ENCODE measurements at regions not wholly inside any gene's neighbourhood (a gene's known extent, or its start where the extent isn't known, plus 50 kb on each side); places are given as distances from the start of the nearest gene placed in this dataset.
"Not testable (repeated sequence)": the region's sequence is repeated elsewhere in the genome, so short reads cannot be mapped to it uniquely, and the experiment has no call there.

DNA sequence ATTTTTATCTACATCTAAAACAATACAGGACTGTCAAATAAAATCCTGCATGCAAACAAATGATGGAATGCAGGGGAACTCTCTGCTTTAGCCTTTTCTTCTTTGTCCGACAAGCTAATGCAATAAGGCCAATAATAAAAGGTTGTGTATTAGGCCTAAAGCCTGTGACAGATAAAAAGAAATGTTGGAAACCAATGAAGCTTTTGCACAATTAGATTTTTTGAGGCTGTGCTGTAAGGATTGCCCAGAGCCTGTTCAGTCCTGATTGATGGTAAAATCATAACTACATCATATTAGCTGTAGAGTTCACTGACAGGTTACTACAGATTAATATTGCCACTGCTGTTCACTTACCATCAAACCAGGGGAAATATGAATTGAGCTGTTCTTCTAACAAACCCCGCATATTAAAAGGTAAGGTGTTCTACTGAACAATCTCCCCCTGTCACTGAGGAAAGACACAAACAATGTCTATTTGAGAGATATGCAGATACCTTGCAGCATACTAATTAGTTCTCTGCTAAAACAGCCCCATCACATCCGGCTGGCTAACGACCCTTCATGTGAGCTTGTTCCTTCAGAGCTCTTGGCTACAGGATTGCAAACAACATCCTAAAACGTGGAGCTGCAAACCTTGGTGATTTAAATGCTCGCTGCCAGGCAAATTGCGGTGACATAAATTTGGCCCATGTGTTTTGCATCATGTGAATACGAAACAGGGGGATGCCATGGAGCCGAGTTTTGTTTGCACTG is 305.4 kb downstream of the MTX2 start:
- in situ Hi-C loops (cut with HindIII; ENCODE audit: low pct_ligation_motif_present, low pct_unique_long_range_greater_than_20kb, low sequenced_read_pairs): no loop called here
- DNase-seq: no peak

DNA sequence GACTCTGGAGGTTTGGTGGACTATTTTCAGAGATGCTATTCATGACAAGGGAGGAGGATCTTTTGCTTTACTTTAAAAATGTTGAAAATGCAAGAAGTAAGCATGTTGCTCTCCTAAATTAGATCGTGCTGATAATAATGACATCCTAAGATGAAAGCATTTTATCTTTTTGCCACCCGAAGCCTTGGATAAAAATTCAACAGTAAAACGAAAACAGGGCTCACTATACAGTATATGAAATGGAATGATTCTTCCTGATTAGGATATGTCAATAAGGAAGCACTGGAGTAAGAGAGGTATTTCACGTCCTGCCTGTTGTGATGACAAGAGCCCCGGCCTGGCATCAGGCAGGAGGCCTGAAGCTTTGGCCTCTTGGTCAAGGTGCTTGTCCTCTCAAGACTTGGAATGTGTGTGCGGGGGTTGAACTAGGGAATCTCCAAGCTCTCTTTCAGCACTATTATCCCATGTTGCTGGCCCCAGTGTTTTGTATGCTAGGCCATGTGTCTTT is 306.0 kb downstream of the MTX2 start:
- in situ Hi-C loops (cut with HindIII; ENCODE audit: low pct_ligation_motif_present, low pct_unique_long_range_greater_than_20kb, low sequenced_read_pairs): no loop called here
- DNase-seq: no peak

DNA sequence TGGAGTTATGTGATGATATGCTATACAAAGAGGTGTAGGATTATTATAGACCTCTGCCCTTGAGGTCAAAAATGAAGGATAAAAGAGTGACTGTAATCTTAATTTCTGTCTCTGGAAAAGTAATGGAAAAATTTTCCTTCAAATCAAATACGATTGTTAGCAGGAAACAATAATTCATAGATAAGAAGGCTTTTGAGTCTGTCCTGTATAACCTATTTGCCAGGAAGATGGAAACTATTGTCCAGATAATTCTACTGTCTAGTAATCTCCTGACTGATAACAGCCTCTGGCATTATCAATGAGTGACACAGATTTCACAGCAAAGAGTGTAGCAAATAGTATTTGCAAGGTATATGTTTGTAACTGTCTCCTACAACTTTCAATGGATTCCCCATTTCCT is 307.8 kb downstream of the MTX2 start:
- DNase-seq: no peak
- in situ Hi-C loops (cut with HindIII; ENCODE audit: low pct_ligation_motif_present, low pct_unique_long_range_greater_than_20kb, low sequenced_read_pairs): no loop called here

DNA sequence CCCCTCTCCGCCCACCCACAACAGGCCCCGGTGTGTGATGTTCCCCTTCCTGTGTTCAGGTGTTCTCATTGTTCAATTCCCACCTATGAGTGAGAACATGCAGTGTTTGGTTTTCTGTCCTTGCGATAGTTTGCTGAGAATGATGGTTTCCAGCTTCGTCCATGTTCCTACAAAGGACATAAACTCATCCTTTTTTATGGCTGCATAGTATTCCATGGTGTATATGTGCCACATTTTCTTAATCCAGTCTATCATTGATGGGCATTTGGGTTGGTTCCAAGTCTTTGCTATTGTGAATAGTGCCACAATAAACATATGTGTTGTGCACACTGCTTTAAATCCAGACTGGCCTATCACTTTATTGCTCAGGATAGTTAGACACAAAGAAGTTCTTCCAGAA is 309.1 kb downstream of the MTX2 start:
- in situ Hi-C loops (cut with HindIII; ENCODE audit: low pct_ligation_motif_present, low pct_unique_long_range_greater_than_20kb, low sequenced_read_pairs); DNase-seq: not testable (repeated sequence)

DNA sequence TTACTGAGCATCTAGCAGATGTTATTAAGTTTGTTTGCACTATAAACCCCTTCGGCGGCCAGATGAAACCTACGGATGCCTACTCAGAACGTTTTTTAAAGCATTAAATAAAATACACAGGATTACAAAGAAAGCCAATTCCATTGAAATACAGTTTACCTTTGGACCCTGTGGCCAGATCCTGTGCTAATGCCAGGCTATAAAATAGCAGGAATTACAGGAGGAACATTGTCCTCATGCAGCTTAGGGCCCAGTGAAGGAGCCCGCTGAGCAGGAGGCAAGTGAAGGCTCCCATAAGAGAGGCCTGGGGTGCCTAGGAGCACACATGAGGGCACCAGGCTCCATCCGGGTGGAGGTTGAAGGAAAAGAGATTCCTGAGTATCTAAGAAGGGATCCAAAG is 310.4 kb downstream of the MTX2 start:
- in situ Hi-C loops (cut with HindIII; ENCODE audit: low pct_ligation_motif_present, low pct_unique_long_range_greater_than_20kb, low sequenced_read_pairs): no loop called here
- no peak for DNase-seq

DNA sequence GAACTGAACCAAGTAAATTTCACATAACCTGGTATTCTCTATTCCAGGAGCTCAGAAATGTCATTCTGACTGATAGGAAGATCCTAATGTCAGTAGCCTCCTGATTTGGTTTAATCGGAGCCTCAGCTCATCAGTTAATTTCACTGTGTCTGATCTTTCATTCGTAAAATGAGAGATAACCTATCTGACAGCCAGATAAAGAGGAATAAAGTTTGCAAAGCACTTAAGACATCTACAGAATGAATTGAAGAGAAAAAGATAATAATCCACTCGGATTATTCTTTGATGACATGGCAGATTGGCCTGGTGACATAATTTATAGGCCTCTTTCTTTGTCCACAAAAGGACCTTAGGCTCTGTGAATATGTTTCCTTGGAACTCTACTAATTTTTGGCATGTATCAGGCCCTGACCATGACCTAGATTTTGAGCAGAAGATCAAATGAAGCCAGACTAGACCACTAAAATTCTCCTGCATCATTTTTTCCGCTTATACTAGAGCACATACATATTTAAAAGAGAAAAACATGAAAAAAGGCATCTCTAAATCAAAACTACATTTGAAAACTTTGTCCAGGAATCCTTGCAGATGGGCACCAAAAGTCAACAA is 312.4 kb downstream of the MTX2 start:
- no peak for DNase-seq
- in situ Hi-C loops (cut with HindIII; ENCODE audit: low pct_ligation_motif_present, low pct_unique_long_range_greater_than_20kb, low sequenced_read_pairs): no loop called here

DNA sequence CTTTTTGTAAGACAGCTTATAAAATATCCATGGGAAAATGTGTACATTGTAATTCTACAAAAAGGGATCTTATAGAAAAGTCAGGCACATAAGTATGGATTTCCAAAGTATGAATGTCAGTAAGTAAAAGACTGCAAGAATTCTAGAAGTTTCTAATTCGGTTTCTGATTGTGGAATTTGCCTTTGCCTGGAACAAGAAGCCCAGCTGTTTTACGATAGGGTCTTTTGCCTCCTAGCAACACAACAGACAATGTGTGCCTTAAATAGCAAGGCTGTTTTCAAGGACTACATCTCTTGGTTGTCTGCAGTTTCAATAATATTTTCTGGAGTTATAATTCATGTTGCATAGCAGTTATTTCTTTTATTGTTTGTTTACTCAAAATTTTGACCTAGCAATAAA is 312.9 kb downstream of the MTX2 start:
- DNase-seq: no peak
- in situ Hi-C loops (cut with HindIII; ENCODE audit: low pct_ligation_motif_present, low pct_unique_long_range_greater_than_20kb, low sequenced_read_pairs): no loop called here

DNA sequence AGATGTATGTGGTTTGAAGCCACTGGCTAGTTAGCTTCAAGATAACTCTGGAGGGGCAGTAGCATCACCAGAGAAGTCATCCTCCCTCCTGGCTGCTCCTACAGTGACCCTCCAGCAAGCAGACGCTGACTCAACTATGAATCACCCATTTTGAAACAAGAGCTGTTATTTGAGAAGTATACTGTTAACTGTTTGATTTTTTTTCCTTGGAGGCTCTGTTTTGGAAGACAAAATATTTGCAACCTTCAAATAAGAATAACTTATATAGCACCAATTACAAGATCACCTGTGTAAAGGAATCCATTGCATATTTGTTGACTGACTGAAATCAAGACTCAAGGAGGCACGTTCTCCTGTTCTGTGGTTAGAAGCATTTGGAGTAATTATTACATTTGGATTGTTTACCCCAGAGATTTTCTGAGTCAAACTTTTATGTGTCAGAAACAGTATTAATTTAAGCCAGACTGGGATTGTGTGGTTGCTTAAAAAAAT is 313.8 kb downstream of the MTX2 start:
- in situ Hi-C loops (cut with HindIII; ENCODE audit: low pct_ligation_motif_present, low pct_unique_long_range_greater_than_20kb, low sequenced_read_pairs): no loop called here
- peak; percentile 91 for DNase-seq

DNA sequence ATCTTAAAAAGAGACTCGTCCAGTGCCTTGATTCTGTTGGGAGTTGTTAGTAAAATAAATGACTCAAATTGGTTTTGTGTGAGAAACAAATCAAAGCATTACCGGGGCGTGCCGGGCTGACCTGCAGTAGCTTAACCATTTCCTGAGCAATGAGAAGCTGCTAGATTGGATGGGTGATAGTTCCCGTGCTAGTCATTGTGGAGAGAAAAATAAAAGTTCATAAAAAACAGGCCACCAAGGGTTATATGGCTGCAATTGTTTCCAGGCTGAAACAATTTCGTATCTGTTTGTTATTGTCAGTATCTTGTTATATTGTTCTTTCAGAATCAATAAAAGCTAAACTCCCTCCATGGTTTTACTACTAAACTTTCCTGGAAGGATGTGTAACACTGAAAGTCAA is 314.4 kb downstream of the MTX2 start:
- in situ Hi-C loops (cut with HindIII; ENCODE audit: low pct_ligation_motif_present, low pct_unique_long_range_greater_than_20kb, low sequenced_read_pairs): no loop called here
- peak; percentile 50 for DNase-seq

DNA sequence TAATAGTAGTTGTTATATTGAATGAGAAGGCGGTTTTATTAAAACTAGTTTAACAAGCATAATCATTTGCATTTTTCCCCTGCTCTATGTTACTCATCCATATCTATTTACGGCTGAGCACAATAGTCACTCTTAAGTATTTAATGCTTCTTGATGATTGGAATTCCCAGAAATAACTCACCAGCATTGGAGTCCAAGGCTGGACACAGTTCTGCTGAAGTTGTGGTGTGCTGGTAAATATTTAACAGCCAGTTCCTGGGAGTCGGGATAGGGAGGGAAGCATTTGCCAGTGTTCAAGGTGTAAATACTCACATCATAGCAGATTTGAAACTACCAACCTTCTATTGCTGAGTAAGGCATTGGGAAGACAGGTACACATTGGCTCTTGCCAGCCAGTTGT is 315.1 kb downstream of the MTX2 start:
- peak; percentile 92 for DNase-seq
- in situ Hi-C loops (cut with HindIII; ENCODE audit: low pct_ligation_motif_present, low pct_unique_long_range_greater_than_20kb, low sequenced_read_pairs): no loop called here

DNA sequence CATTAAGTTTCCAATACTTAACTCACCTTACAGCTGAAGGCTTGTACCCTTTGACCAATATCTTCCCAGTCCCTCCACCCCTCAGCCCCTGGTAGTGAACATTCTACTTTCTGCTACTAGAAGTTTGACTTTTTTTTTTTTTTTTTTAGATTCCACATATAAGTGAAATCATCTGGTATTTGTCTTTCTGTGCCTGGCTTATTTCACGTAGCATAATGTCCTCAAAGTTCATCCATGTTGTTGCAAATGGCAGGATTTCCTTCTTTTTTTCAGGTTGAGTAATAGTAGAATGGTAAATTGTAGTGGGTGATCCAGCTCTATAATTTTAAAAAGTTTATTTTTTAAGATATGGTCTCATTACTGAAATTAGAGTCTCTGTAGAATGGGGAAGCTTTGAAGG is 316.0 kb downstream of the MTX2 start:
- no peak for DNase-seq
- in situ Hi-C loops (cut with HindIII; ENCODE audit: low pct_ligation_motif_present, low pct_unique_long_range_greater_than_20kb, low sequenced_read_pairs): no loop called here

DNA sequence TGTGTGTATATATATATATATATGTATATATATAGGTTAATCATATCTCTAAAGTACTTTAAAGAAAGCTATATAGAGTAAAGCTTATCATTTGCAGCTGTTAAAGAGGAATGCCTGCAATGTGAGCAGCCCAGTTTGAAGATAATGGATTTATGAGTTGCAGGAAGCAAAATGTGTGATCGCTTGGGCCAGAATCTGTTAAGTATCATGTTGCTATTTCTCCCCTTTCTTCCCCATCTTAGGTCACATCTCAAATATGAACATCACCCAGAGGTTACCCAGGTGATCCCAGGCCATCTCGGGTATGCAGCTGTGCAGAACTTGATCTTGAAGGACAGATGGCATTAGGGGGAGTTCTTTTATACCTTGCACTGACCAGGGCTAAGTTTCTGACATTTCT is 316.5 kb downstream of the MTX2 start:
- no peak for DNase-seq
- in situ Hi-C loops (cut with HindIII; ENCODE audit: low pct_ligation_motif_present, low pct_unique_long_range_greater_than_20kb, low sequenced_read_pairs): no loop called here

DNA sequence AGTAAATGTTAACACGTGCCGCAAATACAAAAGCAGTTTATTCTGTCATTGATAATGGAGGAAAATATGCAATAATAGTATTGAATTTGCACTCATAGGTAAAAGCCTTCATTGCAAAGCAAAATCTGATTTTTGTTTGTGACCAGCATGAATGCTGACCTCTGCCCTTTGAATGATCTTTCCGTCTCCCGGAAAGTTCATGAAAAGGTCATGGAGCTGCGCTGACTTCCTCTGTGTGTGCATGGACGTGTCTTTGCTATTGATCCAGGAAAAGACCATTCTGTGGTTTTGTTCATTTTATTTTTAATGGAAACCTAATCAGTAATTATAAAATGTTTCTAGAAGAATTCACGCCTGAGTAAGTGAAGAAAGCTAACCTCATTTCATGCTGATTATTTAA is 320.0 kb downstream of the MTX2 start:
- DNase-seq: no peak
- in situ Hi-C loops (cut with HindIII; ENCODE audit: low pct_ligation_motif_present, low pct_unique_long_range_greater_than_20kb, low sequenced_read_pairs): no loop called here

DNA sequence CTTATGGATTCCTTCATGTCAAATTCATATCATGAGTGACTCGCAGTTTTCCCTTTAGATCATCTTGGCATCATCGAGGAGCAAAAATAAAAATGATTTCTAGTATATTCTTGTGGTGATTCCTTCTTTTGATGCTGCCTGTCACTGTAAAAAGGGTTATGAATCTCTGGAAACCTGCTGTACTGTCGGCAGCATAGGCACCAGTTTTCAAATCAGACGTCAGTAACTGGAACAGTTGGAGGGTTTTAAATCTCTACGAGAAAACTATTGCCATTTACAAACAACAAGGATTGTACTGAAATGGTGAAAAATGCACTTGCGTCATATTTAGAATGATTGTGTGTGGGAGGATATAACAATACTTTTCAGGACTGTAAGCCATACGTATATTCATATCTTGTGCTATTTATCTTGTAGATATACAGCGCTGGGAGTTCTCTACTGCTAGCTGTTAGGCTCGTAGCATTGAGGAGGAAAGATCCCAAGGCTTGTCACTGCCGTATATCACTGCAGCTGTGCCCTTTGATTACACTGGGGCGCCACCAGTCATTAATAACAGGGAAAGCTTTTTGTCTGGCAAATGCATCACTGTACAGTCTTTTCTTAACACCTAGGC is 320.7 kb downstream of the MTX2 start:
- in situ Hi-C loops (cut with HindIII; ENCODE audit: low pct_ligation_motif_present, low pct_unique_long_range_greater_than_20kb, low sequenced_read_pairs): no loop called here

DNA sequence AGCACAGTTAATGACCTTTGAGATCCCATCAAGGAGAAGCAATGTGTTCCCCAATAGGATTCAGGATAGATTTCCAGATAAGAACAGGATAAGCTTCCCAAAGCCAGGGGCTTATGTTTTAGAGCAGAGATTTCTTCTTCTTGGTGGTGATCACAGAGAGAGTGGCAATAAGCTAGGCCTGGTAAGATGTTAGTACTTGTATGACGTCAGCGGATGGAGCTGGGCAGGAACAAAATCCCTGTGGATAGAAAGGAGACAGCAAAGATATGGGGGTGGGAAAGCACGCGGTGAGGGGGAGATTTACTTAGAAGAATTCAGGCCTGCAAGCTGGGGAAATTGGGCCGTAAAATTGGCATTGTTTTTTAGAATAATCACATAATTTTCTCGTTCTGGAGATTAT is 323.0 kb downstream of the MTX2 start:
- DNase-seq: no peak
- in situ Hi-C loops (cut with HindIII; ENCODE audit: low pct_ligation_motif_present, low pct_unique_long_range_greater_than_20kb, low sequenced_read_pairs): no loop called here

More for the DNA sequence above, 320.7 kb downstream of the MTX2 start:
- no peak for DNase-seq

DNA sequence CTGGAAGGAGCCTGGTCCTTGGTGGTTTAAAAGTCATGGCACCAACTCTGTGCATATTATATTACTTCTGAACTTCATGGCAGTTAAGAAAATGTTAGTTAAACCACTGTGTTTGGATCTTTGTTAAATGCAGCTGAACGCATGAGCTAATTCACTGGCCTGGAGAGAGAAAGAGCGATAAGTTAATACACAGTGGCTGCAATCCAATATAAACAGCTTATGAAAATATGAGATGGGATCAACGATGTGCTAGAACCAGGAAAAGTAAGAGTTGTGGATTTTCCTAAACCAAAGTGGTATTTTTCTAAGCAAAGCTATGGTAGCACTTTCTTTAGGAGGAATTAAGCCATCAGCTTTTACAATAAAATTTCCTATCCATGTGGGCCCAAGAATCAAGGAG is 326.7 kb downstream of the MTX2 start:
- in situ Hi-C loops (cut with HindIII; ENCODE audit: low pct_ligation_motif_present, low pct_unique_long_range_greater_than_20kb, low sequenced_read_pairs): no loop called here

DNA sequence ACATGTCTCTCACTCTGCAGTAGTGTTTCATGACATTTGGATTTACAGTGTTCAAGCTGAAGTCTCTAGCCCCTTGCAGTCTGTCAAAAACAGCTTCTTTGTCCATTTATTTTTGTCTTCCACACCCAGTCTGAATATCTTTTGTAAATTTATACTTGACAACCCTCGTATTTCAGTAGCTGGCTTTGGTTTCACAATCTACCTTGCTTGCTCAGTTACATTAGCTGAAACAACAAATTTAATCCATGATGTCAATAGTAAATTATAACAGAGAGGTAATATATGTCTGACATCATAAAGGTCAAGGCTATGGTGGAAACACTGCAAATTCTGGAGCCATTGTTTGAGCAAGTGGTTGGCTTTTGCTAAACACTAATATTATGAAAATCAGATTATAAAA is 328.7 kb downstream of the MTX2 start:
- DNase-seq: no peak
- in situ Hi-C loops (cut with HindIII; ENCODE audit: low pct_ligation_motif_present, low pct_unique_long_range_greater_than_20kb, low sequenced_read_pairs): no loop called here

More for the DNA sequence above, 326.7 kb downstream of the MTX2 start:
- DNase-seq: no peak

DNA sequence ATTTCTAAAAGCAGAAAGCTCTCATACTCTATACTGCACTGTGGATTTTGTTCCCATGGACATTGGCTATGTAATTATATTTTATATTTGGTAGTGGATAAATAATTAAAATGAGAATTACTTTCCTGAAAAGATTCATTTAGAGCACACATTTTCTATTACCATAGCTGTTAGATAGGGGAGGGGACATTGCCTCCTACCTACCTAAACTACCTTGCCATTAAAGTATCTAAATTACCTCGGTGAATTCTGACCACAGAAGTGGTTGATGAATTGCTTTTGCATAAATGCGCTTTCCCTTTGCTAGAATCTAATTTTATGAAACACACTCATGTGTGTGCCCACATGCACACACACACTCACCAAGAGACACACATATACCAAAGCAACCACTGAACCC is 329.1 kb downstream of the MTX2 start:
- in situ Hi-C loops (cut with HindIII; ENCODE audit: low pct_ligation_motif_present, low pct_unique_long_range_greater_than_20kb, low sequenced_read_pairs): no loop called here
- DNase-seq: no peak

DNA sequence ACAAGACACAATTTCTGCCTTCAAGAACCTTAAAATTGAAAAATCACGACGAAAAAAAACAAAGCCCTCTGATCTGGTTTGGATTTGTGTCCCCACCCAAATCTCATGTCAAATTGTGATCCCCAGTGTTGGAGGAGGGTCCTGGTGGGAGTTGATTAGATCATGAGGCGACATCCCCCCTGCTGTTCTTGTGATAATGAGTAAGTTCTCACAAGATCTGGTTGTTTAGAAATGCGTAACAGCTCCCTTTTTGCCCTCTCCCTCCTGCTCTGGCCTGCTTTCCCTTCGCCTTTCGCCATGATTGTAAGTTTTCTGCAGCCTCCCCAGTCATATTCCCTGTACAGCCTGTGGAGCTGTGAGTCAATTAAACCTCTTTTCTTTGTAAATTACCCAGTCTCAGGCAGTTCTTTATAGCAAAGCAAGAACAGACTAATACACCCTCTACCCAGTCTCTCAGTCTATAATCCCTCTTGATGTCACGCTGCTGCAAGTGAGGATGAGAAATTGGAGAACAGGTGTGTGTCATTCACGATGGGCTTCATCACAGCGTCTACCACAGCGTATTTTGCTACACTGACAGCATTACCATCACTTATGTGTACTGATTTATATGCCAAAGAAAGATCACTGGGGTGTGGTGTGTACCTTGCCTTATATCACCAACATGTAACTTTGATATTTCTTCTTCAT is 330.7 kb downstream of the MTX2 start:
- DNase-seq: no peak
- in situ Hi-C loops (cut with HindIII; ENCODE audit: low pct_ligation_motif_present, low pct_unique_long_range_greater_than_20kb, low sequenced_read_pairs): no loop called here
